HCT116 (cell line): ENCODE measurements at regions not wholly inside any gene's neighbourhood (a gene's known extent, or its start where the extent isn't known, plus 50 kb on each side); places are given as distances from the start of the nearest gene placed in this dataset.

Experiments
- ATAC-seq: fragments of 200-7000 bp; cut with Tn5 transposase; 2 replicates; pipeline ENCODE4 v1.9.1; 2020; ENCODE audit warnings: mild to moderate bottlenecking, moderate library complexity
- BruUV-seq: library from RNA; stranded (reverse); fragments of 400-500 nt; replicated peaks from 2 replicates; lab custom pipeline; 2021; lab: Mats Ljungman, UMichigan
- CTCF ChIA-PET: fragments of 300-600 bp; sonication (Branson Sonifier 250); formaldehyde crosslinking; loops from one replicate; lab custom pipeline; 2021; ENCODE audit warnings: antibody characterized with exemption; lab: Charles Lee
- POLR2A ChIA-PET: fragments of 300-600, 350-600 bp; sonication (Branson Sonifier 250); formaldehyde crosslinking; loops from one replicate; lab custom pipeline; 2021; ENCODE audit warnings: antibody characterized with exemption; lab: Charles Lee
- RAD21 ChIA-PET, 2 experiments: fragments of 300-600 bp; sonication (Branson Sonifier 250); formaldehyde crosslinking; loops; one replicate each; lab custom pipeline; 2023; ENCODE audit warnings: low total read pairs in 2 of 2; ENCODE audit not compliant: uncharacterized antibody in 2 of 2, unreplicated experiment in 2 of 2, low non-redundant PET in 1 of 2; lab: Charles Lee
- DNase-seq: peaks from one replicate; pipeline ENCODE4 v3.0.0-alpha.2; 2010; ENCODE audit warnings: low read depth, low spot score
- H2AFZ ChIP-seq: fragments of 200-600 bp; shearing (Covaris generic), sonication (generic); 2 replicates; pipeline ENCODE4 v1.6.1; 2017; ENCODE audit warnings: low read depth, mixed run types, mixed read lengths, antibody characterized with exemption, low read length; ENCODE audit not compliant: poor library complexity, severe bottlenecking
- H3K27ac ChIP-seq: 2 replicates; pipeline ENCODE4 v1.5.1; 2012; ENCODE audit warnings: low read depth, low read length
- H3K27me3 ChIP-seq: fragments of 200-600 bp; sonication (generic); 2 replicates; pipeline ENCODE4 v1.6.1; 2016; ENCODE audit warnings: mixed run types, low read length, mixed read lengths; ENCODE audit not compliant: insufficient read depth
- H3K36me3 ChIP-seq, 2 experiments: fragments of 200-500 bp in 1 of 2; fragments of 200-600 bp in 1 of 2; sonication (Bioruptor generic) in 1 of 2; sonication (generic) in 1 of 2; 2 replicates each; pipeline versions ENCODE4 v1.5.1 to v1.6.1; 2014 to 2016; ENCODE audit warnings: low read length in 2 of 2, inconsistent platforms in 1 of 2, mixed read lengths in 1 of 2, mixed run types in 1 of 2; ENCODE audit not compliant: insufficient read depth in 2 of 2, control insufficient read depth in 1 of 2
- H3K4me1 ChIP-seq, 2 experiments: fragments of 200-600 bp in 1 of 2; sonication (generic) in 1 of 2; 2 replicates each; pipeline versions ENCODE4 v1.5.1 to v1.6.1; 2012 to 2017; ENCODE audit warnings: low read length in 2 of 2, inconsistent platforms in 1 of 2, mild to moderate bottlenecking in 1 of 2, mixed read lengths in 1 of 2, mixed run types in 1 of 2, moderate library complexity in 1 of 2; ENCODE audit not compliant: insufficient read depth in 2 of 2, control insufficient read depth in 1 of 2
- H3K4me2 ChIP-seq: fragments of 200-600 bp; sonication (generic); 2 replicates; pipeline ENCODE4 v1.6.1; 2017; ENCODE audit warnings: mixed run types, low read length, mixed read lengths
- H3K4me3 ChIP-seq, 2 experiments: fragments of 200-600 bp in 1 of 2; sonication (generic) in 1 of 2; replicated peaks in 1 of 2; 2 replicates each; pipeline ENCODE4 v1.5.1; 2011 to 2016; ENCODE audit warnings: low read length in 2 of 2, control low read depth in 1 of 2, low read depth in 1 of 2, mild to moderate bottlenecking in 1 of 2, mixed read lengths in 1 of 2, mixed run types in 1 of 2
- H3K79me2 ChIP-seq: fragments of 200-600 bp; sonication (generic); 2 replicates; pipeline ENCODE4 v1.6.1; 2017; ENCODE audit warnings: mild to moderate bottlenecking, mixed run types, low read length, moderate library complexity, mixed read lengths; ENCODE audit not compliant: insufficient read depth
- H3K9ac ChIP-seq: fragments of 200-600 bp; sonication (generic); 2 replicates; pipeline ENCODE4 v1.6.1; 2016; ENCODE audit warnings: low read length, mixed read lengths
- H3K9me2 ChIP-seq: fragments of 200-600 bp; sonication (generic), shearing (Covaris generic); 2 replicates; pipeline ENCODE4 v1.6.1; 2017; ENCODE audit warnings: mixed run types, mild to moderate bottlenecking, moderate library complexity; ENCODE audit not compliant: insufficient read depth
- H3K9me3 ChIP-seq, 2 experiments: fragments of 200-500 bp in 1 of 2; fragments of 200-600 bp in 1 of 2; sonication (Bioruptor generic) in 1 of 2; sonication (generic) in 1 of 2; 2 replicates each; pipeline ENCODE4 v1.6.1; 2014 to 2017; ENCODE audit warnings: low read length in 2 of 2, mixed read lengths in 2 of 2, inconsistent platforms in 1 of 2, low read depth in 1 of 2, mild to moderate bottlenecking in 1 of 2, mixed run types in 1 of 2, moderate library complexity in 1 of 2; ENCODE audit not compliant: control insufficient read depth in 1 of 2, insufficient read depth in 1 of 2
- H4K20me1 ChIP-seq: fragments of 200-600 bp; sonication (generic), shearing (Covaris generic); 2 replicates; pipeline ENCODE4 v1.6.1; 2017; ENCODE audit warnings: mixed run types, mild to moderate bottlenecking, moderate library complexity; ENCODE audit not compliant: insufficient read depth
- EGR1 ChIP-seq: IDR thresholded peaks from 2 replicates; pipeline ENCODE4 v1.6.1; 2012; ENCODE audit warnings: low read depth
- ELF1 ChIP-seq: IDR thresholded peaks from 2 replicates; pipeline ENCODE4 v1.6.1; 2012; ENCODE audit warnings: low read depth, borderline replicate concordance
- EZH2phosphoT487 ChIP-seq: fragments of 200-600 bp; IDR thresholded peaks from 2 replicates; pipeline ENCODE4 v1.6.1; 2018; ENCODE audit warnings: antibody characterized with exemption, borderline replicate concordance
- JUND ChIP-seq: IDR thresholded peaks from 2 replicates; pipeline ENCODE4 v1.6.1; 2012
- POLR2A ChIP-seq: IDR thresholded peaks from 2 replicates; pipeline ENCODE4 v1.7.0; 2011; ENCODE audit warnings: borderline replicate concordance; ENCODE audit not compliant: insufficient read depth, insufficient read length; ENCODE audit errors: extremely low read depth
- SP1 ChIP-seq: IDR thresholded peaks from 2 replicates; pipeline ENCODE4 v1.6.1; 2012; ENCODE audit warnings: low read depth
- ZFX ChIP-seq: fragments of 450-650 bp; IDR thresholded peaks from 2 replicates; pipeline ENCODE4 v1.6.1; 2017
- intact Hi-C: fragments of 100-400 bp; cut with micrococcal nuclease; formaldehyde crosslinking; loops from 2 replicates; pipeline ENCODE4 v1.10.0; 2022
- TF ChIP-seq, protein P1 (sequence below), 3 experiments: fragments of 200-600 bp in 1 of 3; sonication (generic) in 1 of 3; IDR thresholded peaks in 2 of 3; conservative IDR thresholded peaks in 1 of 3; 2 replicates each; pipeline ENCODE4 v1.5.1; 2012 to 2017; ENCODE audit warnings: low read depth in 2 of 3, low read length in 2 of 3, antibody characterized with exemption in 1 of 3, borderline replicate concordance in 1 of 3, control low read depth in 1 of 3, mild to moderate bottlenecking in 1 of 3, mixed read lengths in 1 of 3, mixed run types in 1 of 3, moderate library complexity in 1 of 3; ENCODE audit not compliant: insufficient read depth in 1 of 3
- TF ChIP-seq, protein P2 (sequence below): IDR thresholded peaks from 2 replicates; pipeline ENCODE4 v1.6.1; 2011; ENCODE audit warnings: mild to moderate bottlenecking, low read length, moderate library complexity; ENCODE audit not compliant: insufficient replicate concordance; ENCODE audit errors: extremely low read depth
- TF ChIP-seq, protein P3 (sequence below): IDR thresholded peaks from 2 replicates; pipeline ENCODE4 v1.6.1; 2012
- TF ChIP-seq, protein P4 (sequence below): IDR thresholded peaks from 2 replicates; pipeline ENCODE4 v1.6.1; 2012; ENCODE audit warnings: low read depth

DNA sequence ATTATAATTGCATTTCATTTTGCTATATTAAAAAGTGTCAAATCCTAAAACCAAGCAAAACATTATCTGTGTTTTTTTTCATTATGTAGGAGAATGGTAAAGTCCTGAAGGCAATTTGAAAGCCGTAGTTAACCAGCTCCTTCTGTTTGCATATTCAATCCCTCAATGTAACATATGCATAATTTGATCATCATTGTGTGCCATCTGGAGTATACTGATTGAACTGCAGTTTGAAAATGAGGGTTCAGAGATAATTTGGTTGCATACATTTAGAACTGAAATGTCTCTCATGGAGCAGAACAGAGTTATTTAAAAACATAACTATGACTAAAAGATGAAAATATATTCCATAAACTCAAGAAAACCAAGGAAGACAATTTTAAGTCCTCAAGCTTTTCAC, 518.6 kb downstream of the GBE1 start:
- BruUV-seq = no TSS peak
- Histone ChIP-seq H3K79me2 (no peaks in the 10 kb centered on the region), H3K36me3 (no peaks in the 10 kb centered on the region), H3K27ac (no peak overlapping the region), H3K9ac (no peak overlapping the region), H4K20me1 (no peaks in the 10 kb centered on the region)
- intact Hi-C loops = no loop called here
- TF ChIP-seq EGR1 = no peak
- TF ChIP-seq, protein P1, sequence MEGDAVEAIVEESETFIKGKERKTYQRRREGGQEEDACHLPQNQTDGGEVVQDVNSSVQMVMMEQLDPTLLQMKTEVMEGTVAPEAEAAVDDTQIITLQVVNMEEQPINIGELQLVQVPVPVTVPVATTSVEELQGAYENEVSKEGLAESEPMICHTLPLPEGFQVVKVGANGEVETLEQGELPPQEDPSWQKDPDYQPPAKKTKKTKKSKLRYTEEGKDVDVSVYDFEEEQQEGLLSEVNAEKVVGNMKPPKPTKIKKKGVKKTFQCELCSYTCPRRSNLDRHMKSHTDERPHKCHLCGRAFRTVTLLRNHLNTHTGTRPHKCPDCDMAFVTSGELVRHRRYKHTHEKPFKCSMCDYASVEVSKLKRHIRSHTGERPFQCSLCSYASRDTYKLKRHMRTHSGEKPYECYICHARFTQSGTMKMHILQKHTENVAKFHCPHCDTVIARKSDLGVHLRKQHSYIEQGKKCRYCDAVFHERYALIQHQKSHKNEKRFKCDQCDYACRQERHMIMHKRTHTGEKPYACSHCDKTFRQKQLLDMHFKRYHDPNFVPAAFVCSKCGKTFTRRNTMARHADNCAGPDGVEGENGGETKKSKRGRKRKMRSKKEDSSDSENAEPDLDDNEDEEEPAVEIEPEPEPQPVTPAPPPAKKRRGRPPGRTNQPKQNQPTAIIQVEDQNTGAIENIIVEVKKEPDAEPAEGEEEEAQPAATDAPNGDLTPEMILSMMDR (IDR thresholded peaks at IDR 0.05 in 2 of 3, conservative IDR thresholded peaks at IDR 0.05 in 1 of 3; ENCODE audit: borderline replicate concordance in 1 of 3, insufficient read depth in 1 of 3, low read depth in 2 of 3, low read length in 2 of 3) = peak in 1 of 3 experiments; percentile 33; a peak in 2 of 6 replicates
- no peak for TF ChIP-seq ELF1
- TF ChIP-seq, all 23 proteins: peak for 1
- RAD21 ChIA-PET = no interaction called here
- Histone ChIP-seq H3K4me1 (no peaks in the 10 kb centered on the region), H3K4me2 (no peak overlapping the region), H3K4me3 (no peak overlapping the region), H3K27me3 (no peaks in the 10 kb centered on the region), H3K9me3 (peaks cover 0 to 7% of the 10 kb centered on the region in 2 experiments; a peak in 3 of 4 replicates), H2AFZ (no peak overlapping the region), H3K9me2 (no peaks in the 10 kb centered on the region)
- DNase-seq (no peak), ATAC-seq (no peak)
- POLR2A ChIA-PET = no interaction called here
- CTCF ChIA-PET = interaction anchor here (1.3 kb wide), 1 partner anchor 1722 kb away, joined by 4 read pairs; no protein-coding TSS in a partner anchor

DNA sequence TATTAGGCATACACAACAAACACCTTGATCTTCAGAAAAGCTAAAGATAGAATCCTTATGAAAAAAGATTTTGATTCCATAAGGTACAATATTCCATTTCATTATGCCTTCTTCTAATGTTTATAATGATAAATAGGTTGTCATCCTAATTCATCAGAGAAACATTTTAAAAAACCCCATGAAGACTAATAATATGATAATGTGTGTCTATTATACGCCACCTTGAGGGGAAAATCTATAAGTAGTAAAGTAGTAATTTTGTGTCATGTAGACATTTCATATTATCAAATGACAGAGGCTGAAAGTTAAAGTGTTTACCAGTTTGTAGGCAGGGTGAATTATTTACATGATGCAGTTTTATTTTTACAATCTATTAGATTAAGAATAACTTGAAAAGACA, 524.3 kb downstream of the GBE1 start:
- DNase-seq (no peak), ATAC-seq (no peak)
- no peak overlapping the region for H3K27ac ChIP-seq
- CTCF ChIA-PET = no interaction called here
- RAD21 ChIA-PET = no interaction called here
- no peak overlapping the region for H3K4me3 ChIP-seq
- no peak overlapping the region for H3K4me2 ChIP-seq
- no TSS peak for BruUV-seq
- no peaks in the 10 kb centered on the region for H3K27me3 ChIP-seq
- no peak overlapping the region for H3K9ac ChIP-seq
- POLR2A ChIA-PET = no interaction called here
- H2AFZ ChIP-seq = no peak overlapping the region
- H3K9me2 ChIP-seq = no peaks in the 10 kb centered on the region
- H3K36me3 ChIP-seq = no peaks in the 10 kb centered on the region
- intact Hi-C loops = no loop called here
- no peaks in the 10 kb centered on the region for H3K4me1 ChIP-seq
- H3K9me3 ChIP-seq = peaks cover 3 to 18% of the 10 kb centered on the region in 2 experiments; a peak in 2 of 4 replicates
- no peaks in the 10 kb centered on the region for H4K20me1 ChIP-seq
- H3K79me2 ChIP-seq = no peaks in the 10 kb centered on the region
- TF ChIP-seq, protein P2, sequence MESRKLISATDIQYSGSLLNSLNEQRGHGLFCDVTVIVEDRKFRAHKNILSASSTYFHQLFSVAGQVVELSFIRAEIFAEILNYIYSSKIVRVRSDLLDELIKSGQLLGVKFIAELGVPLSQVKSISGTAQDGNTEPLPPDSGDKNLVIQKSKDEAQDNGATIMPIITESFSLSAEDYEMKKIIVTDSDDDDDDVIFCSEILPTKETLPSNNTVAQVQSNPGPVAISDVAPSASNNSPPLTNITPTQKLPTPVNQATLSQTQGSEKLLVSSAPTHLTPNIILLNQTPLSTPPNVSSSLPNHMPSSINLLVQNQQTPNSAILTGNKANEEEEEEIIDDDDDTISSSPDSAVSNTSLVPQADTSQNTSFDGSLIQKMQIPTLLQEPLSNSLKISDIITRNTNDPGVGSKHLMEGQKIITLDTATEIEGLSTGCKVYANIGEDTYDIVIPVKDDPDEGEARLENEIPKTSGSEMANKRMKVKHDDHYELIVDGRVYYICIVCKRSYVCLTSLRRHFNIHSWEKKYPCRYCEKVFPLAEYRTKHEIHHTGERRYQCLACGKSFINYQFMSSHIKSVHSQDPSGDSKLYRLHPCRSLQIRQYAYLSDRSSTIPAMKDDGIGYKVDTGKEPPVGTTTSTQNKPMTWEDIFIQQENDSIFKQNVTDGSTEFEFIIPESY = no peak
- TF ChIP-seq EGR1 = no peak
- TF ChIP-seq, protein P3, sequence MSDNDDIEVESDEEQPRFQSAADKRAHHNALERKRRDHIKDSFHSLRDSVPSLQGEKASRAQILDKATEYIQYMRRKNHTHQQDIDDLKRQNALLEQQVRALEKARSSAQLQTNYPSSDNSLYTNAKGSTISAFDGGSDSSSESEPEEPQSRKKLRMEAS = no peak
- TF ChIP-seq EZH2phosphoT487 = no peak
- no peak for TF ChIP-seq ZFX
- TF ChIP-seq POLR2A = no peak
- no peak for TF ChIP-seq JUND
- TF ChIP-seq, protein P4, sequence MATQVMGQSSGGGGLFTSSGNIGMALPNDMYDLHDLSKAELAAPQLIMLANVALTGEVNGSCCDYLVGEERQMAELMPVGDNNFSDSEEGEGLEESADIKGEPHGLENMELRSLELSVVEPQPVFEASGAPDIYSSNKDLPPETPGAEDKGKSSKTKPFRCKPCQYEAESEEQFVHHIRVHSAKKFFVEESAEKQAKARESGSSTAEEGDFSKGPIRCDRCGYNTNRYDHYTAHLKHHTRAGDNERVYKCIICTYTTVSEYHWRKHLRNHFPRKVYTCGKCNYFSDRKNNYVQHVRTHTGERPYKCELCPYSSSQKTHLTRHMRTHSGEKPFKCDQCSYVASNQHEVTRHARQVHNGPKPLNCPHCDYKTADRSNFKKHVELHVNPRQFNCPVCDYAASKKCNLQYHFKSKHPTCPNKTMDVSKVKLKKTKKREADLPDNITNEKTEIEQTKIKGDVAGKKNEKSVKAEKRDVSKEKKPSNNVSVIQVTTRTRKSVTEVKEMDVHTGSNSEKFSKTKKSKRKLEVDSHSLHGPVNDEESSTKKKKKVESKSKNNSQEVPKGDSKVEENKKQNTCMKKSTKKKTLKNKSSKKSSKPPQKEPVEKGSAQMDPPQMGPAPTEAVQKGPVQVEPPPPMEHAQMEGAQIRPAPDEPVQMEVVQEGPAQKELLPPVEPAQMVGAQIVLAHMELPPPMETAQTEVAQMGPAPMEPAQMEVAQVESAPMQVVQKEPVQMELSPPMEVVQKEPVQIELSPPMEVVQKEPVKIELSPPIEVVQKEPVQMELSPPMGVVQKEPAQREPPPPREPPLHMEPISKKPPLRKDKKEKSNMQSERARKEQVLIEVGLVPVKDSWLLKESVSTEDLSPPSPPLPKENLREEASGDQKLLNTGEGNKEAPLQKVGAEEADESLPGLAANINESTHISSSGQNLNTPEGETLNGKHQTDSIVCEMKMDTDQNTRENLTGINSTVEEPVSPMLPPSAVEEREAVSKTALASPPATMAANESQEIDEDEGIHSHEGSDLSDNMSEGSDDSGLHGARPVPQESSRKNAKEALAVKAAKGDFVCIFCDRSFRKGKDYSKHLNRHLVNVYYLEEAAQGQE = no peak
- TF ChIP-seq SP1 = no peak
